NT2/D1 (cell line): ENCODE measurements at regions not wholly inside any gene's neighbourhood (a gene's known extent, or its start where the extent isn't known, plus 50 kb on each side); places are given as distances from the start of the nearest gene placed in this dataset.

Source experiments
- DNase-seq: peaks from one replicate; pipeline ENCODE4 v3.0.0-alpha.2; 2011; ENCODE audit warnings: low read depth, low spot score
- H3K27me3 ChIP-seq: 2 replicates; pipeline ENCODE4 v1.6.0; 2011; ENCODE audit warnings: mild to moderate bottlenecking; ENCODE audit not compliant: insufficient read length, insufficient read depth
- H3K36me3 ChIP-seq: 2 replicates; pipeline ENCODE4 v1.6.1; 2011; ENCODE audit warnings: mild to moderate bottlenecking, low read length, mixed read lengths; ENCODE audit not compliant: insufficient read depth, insufficient read length
- H3K4me1 ChIP-seq: 2 replicates; pipeline ENCODE4 v1.5.1; 2011; ENCODE audit not compliant: insufficient read depth, insufficient read length
- H3K4me3 ChIP-seq: 2 replicates; pipeline ENCODE4 v1.5.1; 2011; ENCODE audit warnings: low read depth; ENCODE audit not compliant: insufficient read length
- H3K9ac ChIP-seq: 2 replicates; pipeline ENCODE4 v1.6.0; 2011; ENCODE audit warnings: low read depth; ENCODE audit not compliant: insufficient read length
- H3K9me3 ChIP-seq: 2 replicates; pipeline ENCODE4 v1.5.1; 2011; ENCODE audit warnings: mild to moderate bottlenecking, low read length; ENCODE audit not compliant: insufficient read depth
- SUZ12 ChIP-seq: IDR thresholded peaks from 2 replicates; pipeline ENCODE4 v1.6.1; 2011; ENCODE audit not compliant: insufficient read length, insufficient read depth; ENCODE audit errors: extremely low read depth
- YY1 ChIP-seq: IDR thresholded peaks from 2 replicates; pipeline ENCODE4 v1.6.1; 2011; ENCODE audit not compliant: insufficient read length, insufficient read depth
- ZNF274 ChIP-seq: IDR thresholded peaks from 2 replicates; pipeline ENCODE4 v1.6.1; 2011; ENCODE audit warnings: mild to moderate bottlenecking, low read depth, low read length

DNA sequence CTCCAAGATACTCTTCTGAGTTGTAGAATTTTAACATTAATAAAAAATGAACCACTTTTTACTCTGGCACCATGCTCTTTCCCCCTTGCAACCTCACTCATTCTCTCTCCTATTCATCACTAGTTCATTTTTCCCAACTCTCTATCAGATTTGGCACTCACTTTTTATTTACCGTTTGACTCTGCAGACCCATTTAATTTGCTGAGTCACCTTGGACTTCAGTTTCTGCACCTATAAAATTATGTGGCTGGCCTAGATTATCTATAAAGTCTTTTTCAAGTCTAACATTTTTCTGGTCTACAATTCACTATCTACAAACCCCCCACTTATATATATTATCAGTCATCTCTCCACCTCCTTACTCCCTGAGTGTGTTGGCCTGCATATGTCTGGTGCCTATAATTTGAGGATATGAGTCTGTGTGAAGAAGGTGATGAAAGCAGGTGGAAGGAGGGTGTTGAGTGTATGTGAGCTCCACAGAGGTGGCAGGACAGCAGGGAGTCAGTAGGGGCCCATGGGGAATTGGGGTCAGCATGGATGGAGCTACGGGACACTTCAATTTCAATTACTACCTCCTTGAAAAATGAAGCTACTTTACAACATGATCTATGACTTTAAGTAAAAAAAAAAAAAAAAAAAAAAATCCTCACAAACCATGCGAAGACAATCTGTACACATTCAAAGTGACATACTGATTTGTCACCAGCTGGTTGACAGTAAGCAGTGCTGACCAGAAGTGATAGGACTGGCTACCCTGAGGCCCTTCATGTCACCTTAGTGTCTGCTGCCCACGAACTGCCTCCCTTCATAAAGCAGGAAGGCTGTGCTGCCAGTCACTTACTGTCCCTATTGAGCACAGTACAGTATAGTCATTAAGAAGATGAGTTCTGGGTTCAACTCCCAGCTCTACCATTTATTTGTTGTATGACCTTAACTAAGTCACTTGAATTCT, 334.2 kb upstream of the IL12A start:
- Histone ChIP-seq H3K27me3 (no peaks in the 10 kb centered on the region), H3K9me3 (no peaks in the 10 kb centered on the region), H3K36me3 (no peaks in the 10 kb centered on the region), H3K9ac (no peak overlapping the region), H3K4me1 (no peaks in the 10 kb centered on the region), H3K4me3 (no peak overlapping the region)
- TF ChIP-seq SUZ12 (no peak), ZNF274 (no peak), YY1 (no peak)
- DNase-seq, result no peak

- H3K36me3 ChIP-seq, result no peaks in the 10 kb centered on the region
- TF ChIP-seq YY1 (no peak), SUZ12 (no peak), ZNF274 (no peak)
- no peak for DNase-seq
- H3K9ac ChIP-seq, result no peak overlapping the region
- no peaks in the 10 kb centered on the region for H3K4me1 ChIP-seq
- H3K27me3 ChIP-seq, result no peaks in the 10 kb centered on the region
- no peaks in the 10 kb centered on the region for H3K9me3 ChIP-seq
- H3K4me3 ChIP-seq, result no peak overlapping the region
Measured at GRCh38 chr3:159655202-159655601, 333.4 kb upstream of the IL12A start.

DNA sequence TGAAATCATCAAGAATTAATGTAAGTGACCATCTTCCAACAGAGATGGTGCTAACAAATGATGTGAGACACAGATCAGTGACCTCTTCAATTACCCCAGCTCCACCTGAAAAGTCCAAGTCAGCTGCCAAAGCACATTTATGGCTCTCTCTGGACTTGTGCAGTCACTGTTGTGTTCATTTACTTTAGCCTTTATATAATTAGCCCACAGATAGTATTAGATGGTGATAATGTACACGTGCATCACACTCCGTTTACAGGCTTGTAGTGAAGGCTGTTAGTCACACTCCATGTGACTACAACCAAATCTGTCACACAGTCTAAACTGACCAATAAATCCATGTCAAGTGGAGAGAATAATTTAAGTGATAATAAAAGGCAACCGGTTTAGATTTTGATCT, 331.5 kb upstream of the IL12A start:
- peaks cover 8% of the 10 kb centered on the region for H3K9me3 ChIP-seq
- TF ChIP-seq YY1 (no peak), ZNF274 (no peak), SUZ12 (no peak)

GRCh38 chr3:159657629-159658028, 331.0 kb upstream of the IL12A start:
- H3K4me1 ChIP-seq, result no peaks in the 10 kb centered on the region
- H3K27me3 ChIP-seq, result no peaks in the 10 kb centered on the region
- DNase-seq, result no peak
- H3K4me3 ChIP-seq, result no peak overlapping the region
- TF ChIP-seq SUZ12 (no peak), YY1 (no peak), ZNF274 (no peak)
- H3K9me3 ChIP-seq, result peaks cover 13% of the 10 kb centered on the region
- no peaks in the 10 kb centered on the region for H3K36me3 ChIP-seq
- H3K9ac ChIP-seq, result no peak overlapping the region

More for the DNA sequence above, 331.5 kb upstream of the IL12A start:
- Histone ChIP-seq H3K9ac (no peak overlapping the region), H3K4me3 (no peak overlapping the region), H3K27me3 (no peaks in the 10 kb centered on the region), H3K36me3 (no peaks in the 10 kb centered on the region), H3K4me1 (no peaks in the 10 kb centered on the region)
- DNase-seq, result no peak

- DNase-seq, result no peak
- no peak overlapping the region for H3K9ac ChIP-seq
- H3K4me3 ChIP-seq, result no peak overlapping the region
- peaks cover 13% of the 10 kb centered on the region for H3K9me3 ChIP-seq
- no peak for TF ChIP-seq SUZ12
- TF ChIP-seq YY1, result no peak
- H3K4me1 ChIP-seq, result no peaks in the 10 kb centered on the region
- H3K27me3 ChIP-seq, result no peaks in the 10 kb centered on the region
- H3K36me3 ChIP-seq, result no peaks in the 10 kb centered on the region
Measured at GRCh38 chr3:159660326-159660725, 328.3 kb upstream of the IL12A start.

DNA sequence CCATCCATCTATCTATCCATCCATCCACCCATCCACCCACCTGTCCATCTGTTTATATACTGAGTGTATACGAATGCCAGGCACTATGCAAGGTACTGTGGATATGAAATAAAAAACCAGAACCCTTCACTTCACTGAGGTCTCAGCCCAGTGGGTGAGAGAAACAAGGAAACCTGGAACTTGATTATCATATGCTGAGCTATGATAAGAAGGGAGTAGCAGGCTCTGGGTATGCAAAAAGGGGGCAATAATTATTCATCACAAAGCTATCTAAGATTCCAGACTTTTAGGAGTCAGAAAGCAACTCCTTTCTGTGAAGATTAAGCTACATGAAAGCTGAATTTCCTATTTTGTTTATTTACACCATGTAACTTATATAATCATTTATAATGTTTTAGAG, 327.7 kb upstream of the IL12A start:
- Histone ChIP-seq H3K4me3 (no peak overlapping the region), H3K9me3 (peaks cover 13% of the 10 kb centered on the region), H3K27me3 (no peaks in the 10 kb centered on the region), H3K4me1 (no peaks in the 10 kb centered on the region), H3K9ac (no peak overlapping the region), H3K36me3 (no peaks in the 10 kb centered on the region)
- no peak for DNase-seq
- no peak for TF ChIP-seq YY1
- no peak for TF ChIP-seq ZNF274

- H3K27me3 ChIP-seq, result no peaks in the 10 kb centered on the region
- H3K4me1 ChIP-seq, result no peaks in the 10 kb centered on the region
- H3K36me3 ChIP-seq, result no peaks in the 10 kb centered on the region
- TF ChIP-seq YY1 (no peak), SUZ12 (no peak), ZNF274 (no peak)
- no peak overlapping the region for H3K4me3 ChIP-seq
- no peak overlapping the region for H3K9ac ChIP-seq
- H3K9me3 ChIP-seq, result peaks cover 13% of the 10 kb centered on the region
- no peak for DNase-seq
Measured at GRCh38 chr3:159662549-159662948, 326.1 kb upstream of the IL12A start.
